HepG2 (cell line): ENCODE measurements at regions not wholly inside any gene's neighbourhood (a gene's known extent, or its start where the extent isn't known, plus 50 kb on each side); places are given as distances from the start of the nearest gene placed in this dataset.

Experiments used
- ATAC-seq: fragments of 200-7000 bp; cut with Tn5 transposase; 3 replicates; pipeline ENCODE4 v1.9.1; 2020; ENCODE audit warnings: mild to moderate bottlenecking, moderate library complexity
- BruUV-seq: library from RNA; stranded (reverse); fragments of 400-500 nt; replicated peaks from 2 replicates; lab custom pipeline; 2021; lab: Mats Ljungman, UMichigan
- CTCF ChIA-PET: fragments of 300-600 bp; formaldehyde crosslinking; extraction: SDS; loops from one replicate; lab custom pipeline; 2021; ENCODE audit warnings: low total read pairs, inconsistent platforms, low intra/inter-chr PET ratio; lab: Yijun Ruan, JAX
- POLR2A ChIA-PET: fragments of 350-600 bp; sonication (Branson Sonifier 250); formaldehyde crosslinking; loops from one replicate; lab custom pipeline; 2020; ENCODE audit warnings: antibody characterized with exemption, inconsistent platforms; lab: Yijun Ruan, JAX
- DNase-seq: peaks from one replicate; pipeline ENCODE4 v3.0.0-alpha.2; 2015; ENCODE audit warnings: low spot score
- FAIRE-seq: peaks from 3 replicates; lab custom pipeline; 2011; peaks lifted over from hg19 to GRCh38; lab: Jason Lieb, UNC
- H2AFZ ChIP-seq: one replicate; pipeline ENCODE4 v1.6.1; 2011; ENCODE audit warnings: low read length, inconsistent platforms
- H3K27ac ChIP-seq: fragments of 300-600 bp; 3 replicates; pipeline ENCODE4 v1.8.0; 2011; ENCODE audit warnings: mixed run types, mild to moderate bottlenecking, mixed read lengths, low read length, inconsistent platforms; ENCODE audit not compliant: insufficient read depth; ENCODE audit errors: extremely low read length
- H3K27me3 ChIP-seq, 2 experiments: fragments of 200-600 bp in 1 of 2; 2 replicates in 1 of 2; 3 replicates in 1 of 2; pipeline versions ENCODE4 v1.6.0 to v1.8.0; 2011; ENCODE audit warnings: low read length in 2 of 2, mild to moderate bottlenecking in 2 of 2, moderate library complexity in 2 of 2, inconsistent platforms in 1 of 2; ENCODE audit not compliant: insufficient read depth in 2 of 2, control insufficient read depth in 1 of 2
- H3K36me3 ChIP-seq, 2 experiments: fragments of 200-600 bp in 1 of 2; replicated peaks in 1 of 2; 2 replicates in 1 of 2; 3 replicates in 1 of 2; pipeline versions ENCODE4 v1.5.1 to v1.8.0; 2011; ENCODE audit warnings: low read length in 2 of 2, inconsistent platforms in 1 of 2; ENCODE audit not compliant: insufficient read depth in 2 of 2, control insufficient read depth in 1 of 2
- H3K4me1 ChIP-seq: 2 replicates; pipeline ENCODE4 v1.5.1; 2012; ENCODE audit warnings: low read length, inconsistent platforms; ENCODE audit not compliant: insufficient read depth
- H3K4me2 ChIP-seq: 2 replicates; pipeline ENCODE4 v1.6.0; 2011; ENCODE audit warnings: low read depth, low read length, inconsistent platforms
- H3K4me3 ChIP-seq, 3 experiments: fragments of 200-600 bp in 1 of 3; sonication (generic), shearing (Covaris generic) in 1 of 3; replicated peaks in 1 of 3; 2 replicates each; pipeline ENCODE4 v1.5.1; 2011 to 2016; ENCODE audit warnings: low read length in 3 of 3, inconsistent platforms in 2 of 3, low read depth in 2 of 3, mild to moderate bottlenecking in 2 of 3, control low read depth in 1 of 3, mixed read lengths in 1 of 3; ENCODE audit not compliant: insufficient read depth in 1 of 3
- H3K79me2 ChIP-seq: one replicate; pipeline ENCODE4 v1.6.1; 2011; ENCODE audit warnings: low read length, inconsistent platforms; ENCODE audit not compliant: insufficient read depth
- H3K9ac ChIP-seq: 2 replicates; pipeline ENCODE4 v1.6.0; 2011; ENCODE audit warnings: mild to moderate bottlenecking, low read depth, low read length, inconsistent platforms; ENCODE audit not compliant: insufficient read depth
- H3K9me3 ChIP-seq: 2 replicates; pipeline ENCODE4 v1.5.1; 2012; ENCODE audit warnings: mild to moderate bottlenecking, low read length
- H4K20me1 ChIP-seq: 2 replicates; pipeline ENCODE4 v1.6.0; 2011; ENCODE audit warnings: inconsistent platforms, mild to moderate bottlenecking, low read length, moderate library complexity; ENCODE audit not compliant: insufficient read depth
- NCOA5 ChIP-seq: sonication (generic); formaldehyde crosslinking; IDR thresholded peaks from 2 replicates; pipeline ENCODE4 v1.4.0; 2020; ENCODE audit warnings: missing genetic modification reagents
- U2AF1 ChIP-seq: fragments of 200-400 bp; formaldehyde crosslinking; optimal IDR thresholded peaks from 2 replicates; pipeline ENCODE3; 2017; ENCODE audit warnings: mild to moderate bottlenecking, low read depth, low read length
- YEATS4 ChIP-seq: sonication (generic); formaldehyde crosslinking; IDR thresholded peaks from 2 replicates; pipeline ENCODE4 v1.4.0; 2020; ENCODE audit warnings: missing genetic modification reagents, borderline replicate concordance
- ZKSCAN1 ChIP-seq: fragments of 150-350 bp; IDR thresholded peaks from 2 replicates; pipeline ENCODE4 v1.6.1; 2014; ENCODE audit warnings: low read length
- ZNF431 ChIP-seq: sonication (generic); formaldehyde crosslinking; IDR thresholded peaks from 2 replicates; pipeline ENCODE4 v1.9.0; 2022; ENCODE audit warnings: missing genetic modification reagents, low read depth, mild to moderate bottlenecking, borderline replicate concordance
- ZNF549 ChIP-seq: sonication (generic); formaldehyde crosslinking; IDR thresholded peaks from 2 replicates; pipeline ENCODE4 v1.5.0; 2020; ENCODE audit warnings: missing genetic modification reagents
- WGBS: methylation state at CpG from one replicate; pipeline ENCODE4 v1.1.6; 2017; ENCODE audit warnings: low lambda C conversion rate; 5-methylcytosine and 5-hydroxymethylcytosine counted together
- in situ Hi-C: cut with HindIII; loops from 2 replicates; pipeline ENCODE4 v1.10.0; 2017; ENCODE audit warnings: low pct_unique_long_range_greater_than_20kb; ENCODE audit not compliant: extremely low pct_ligation_motif_present
- intact Hi-C: fragments of 100-400 bp; cut with micrococcal nuclease; formaldehyde crosslinking; loops from one replicate; pipeline ENCODE4 v1.10.0; 2022; ENCODE audit not compliant: unreplicated experiment
- TF ChIP-seq, protein P1 (sequence below): sonication (generic); formaldehyde crosslinking; IDR thresholded peaks from 2 replicates; pipeline ENCODE4 v1.4.0; 2020; ENCODE audit warnings: mild to moderate bottlenecking, low read depth, missing genetic modification reagents
- TF ChIP-seq, protein P2 (sequence below): sonication (generic); formaldehyde crosslinking; IDR thresholded peaks from 2 replicates; pipeline ENCODE4 v1.4.0; 2020; ENCODE audit warnings: mild to moderate bottlenecking, missing genetic modification reagents
- TF ChIP-seq, protein P3 (sequence below): sonication (generic); formaldehyde crosslinking; IDR thresholded peaks from 2 replicates; pipeline ENCODE4 v1.4.0; 2020; ENCODE audit warnings: mild to moderate bottlenecking, missing genetic modification reagents, borderline replicate concordance

DNA sequence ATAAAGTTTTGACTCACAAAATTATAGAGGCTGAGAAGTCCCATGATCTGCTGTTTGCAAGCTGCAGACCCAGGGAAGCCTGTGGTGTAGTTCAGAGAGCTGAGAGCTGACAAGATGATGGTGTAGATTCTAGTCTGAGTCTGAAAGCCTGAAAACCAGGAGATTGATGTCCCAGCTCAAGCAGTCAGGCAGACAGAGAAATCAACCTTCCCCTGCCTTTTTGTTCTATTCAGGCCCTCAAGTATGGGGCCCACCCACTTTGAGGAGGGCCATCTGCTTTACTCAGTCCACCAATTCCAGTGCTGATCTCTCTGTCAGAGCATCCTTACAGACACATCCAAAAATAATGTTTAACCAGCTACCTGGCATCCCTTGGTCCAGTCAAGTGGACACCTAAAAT lies 479.6 kb downstream of the STK39 start (continued):
- TF ChIP-seq, protein P1, sequence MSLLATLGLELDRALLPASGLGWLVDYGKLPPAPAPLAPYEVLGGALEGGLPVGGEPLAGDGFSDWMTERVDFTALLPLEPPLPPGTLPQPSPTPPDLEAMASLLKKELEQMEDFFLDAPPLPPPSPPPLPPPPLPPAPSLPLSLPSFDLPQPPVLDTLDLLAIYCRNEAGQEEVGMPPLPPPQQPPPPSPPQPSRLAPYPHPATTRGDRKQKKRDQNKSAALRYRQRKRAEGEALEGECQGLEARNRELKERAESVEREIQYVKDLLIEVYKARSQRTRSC: no peak
- TF ChIP-seq, protein P2, sequence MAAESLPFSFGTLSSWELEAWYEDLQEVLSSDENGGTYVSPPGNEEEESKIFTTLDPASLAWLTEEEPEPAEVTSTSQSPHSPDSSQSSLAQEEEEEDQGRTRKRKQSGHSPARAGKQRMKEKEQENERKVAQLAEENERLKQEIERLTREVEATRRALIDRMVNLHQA: no peak
- no peak for TF ChIP-seq ZNF549 (CRISPR knock-in tag)
- TF ChIP-seq, all 625 proteins: peak for 0

DNA sequence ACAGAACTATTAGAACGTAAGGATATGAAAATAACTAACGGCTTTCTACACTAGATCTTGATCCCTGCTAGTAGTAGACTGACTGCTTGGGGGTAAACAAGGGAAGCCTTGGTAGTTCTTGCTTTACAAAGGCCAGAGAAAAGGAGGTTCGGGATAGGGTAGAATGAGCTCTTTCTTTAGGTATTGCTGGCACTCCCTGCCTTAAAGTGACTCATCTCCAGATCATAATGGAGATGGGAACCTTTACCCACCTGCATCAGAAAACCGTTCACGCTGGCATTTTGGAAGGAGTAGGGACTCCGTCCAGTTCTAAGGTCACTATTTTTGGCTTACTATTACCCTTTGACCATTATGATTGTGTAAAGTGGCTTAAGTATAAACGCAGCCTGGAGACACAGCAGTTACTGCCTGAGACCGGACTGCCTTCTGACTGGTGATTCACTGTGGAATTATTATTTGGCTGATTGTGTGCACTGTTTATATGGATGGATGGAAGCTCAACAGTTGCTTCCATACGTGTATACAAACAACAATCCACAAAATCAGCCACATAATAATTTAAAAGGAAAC lies 482.5 kb downstream of the STK39 start:
- Histone ChIP-seq H2AFZ (no peak overlapping the region), H3K4me2 (no peak overlapping the region), H3K36me3 (no peaks in the 10 kb centered on the region), H3K79me2 (no peaks in the 10 kb centered on the region), H3K4me1 (peaks cover 6% of the 10 kb centered on the region; the same call in 1 of the 2 replicates), H3K9ac (no peak overlapping the region), H4K20me1 (no peaks in the 10 kb centered on the region), H3K27me3 (no peaks in the 10 kb centered on the region), H3K27ac (no peak overlapping the region), H3K9me3 (no peaks in the 10 kb centered on the region), H3K4me3 (no peak overlapping the region)
- ChIA-PET POLR2A (no interaction called here), CTCF (no interaction called here)
- 41% methylated on average over 9 of the region's 9 CpGs for WGBS
- DNase-seq (no peak), ATAC-seq (no peak), FAIRE-seq (no peak)
- in situ Hi-C loops (no loop called here), intact Hi-C loops (no loop called here)
- no TSS peak for BruUV-seq
- TF ChIP-seq ZNF431 (CRISPR knock-in tag) (no peak), YEATS4 (CRISPR knock-in tag) (no peak), ZKSCAN1 (no peak), U2AF1 (no peak), NCOA5 (CRISPR knock-in tag) (no peak)
- TF ChIP-seq, protein P3, sequence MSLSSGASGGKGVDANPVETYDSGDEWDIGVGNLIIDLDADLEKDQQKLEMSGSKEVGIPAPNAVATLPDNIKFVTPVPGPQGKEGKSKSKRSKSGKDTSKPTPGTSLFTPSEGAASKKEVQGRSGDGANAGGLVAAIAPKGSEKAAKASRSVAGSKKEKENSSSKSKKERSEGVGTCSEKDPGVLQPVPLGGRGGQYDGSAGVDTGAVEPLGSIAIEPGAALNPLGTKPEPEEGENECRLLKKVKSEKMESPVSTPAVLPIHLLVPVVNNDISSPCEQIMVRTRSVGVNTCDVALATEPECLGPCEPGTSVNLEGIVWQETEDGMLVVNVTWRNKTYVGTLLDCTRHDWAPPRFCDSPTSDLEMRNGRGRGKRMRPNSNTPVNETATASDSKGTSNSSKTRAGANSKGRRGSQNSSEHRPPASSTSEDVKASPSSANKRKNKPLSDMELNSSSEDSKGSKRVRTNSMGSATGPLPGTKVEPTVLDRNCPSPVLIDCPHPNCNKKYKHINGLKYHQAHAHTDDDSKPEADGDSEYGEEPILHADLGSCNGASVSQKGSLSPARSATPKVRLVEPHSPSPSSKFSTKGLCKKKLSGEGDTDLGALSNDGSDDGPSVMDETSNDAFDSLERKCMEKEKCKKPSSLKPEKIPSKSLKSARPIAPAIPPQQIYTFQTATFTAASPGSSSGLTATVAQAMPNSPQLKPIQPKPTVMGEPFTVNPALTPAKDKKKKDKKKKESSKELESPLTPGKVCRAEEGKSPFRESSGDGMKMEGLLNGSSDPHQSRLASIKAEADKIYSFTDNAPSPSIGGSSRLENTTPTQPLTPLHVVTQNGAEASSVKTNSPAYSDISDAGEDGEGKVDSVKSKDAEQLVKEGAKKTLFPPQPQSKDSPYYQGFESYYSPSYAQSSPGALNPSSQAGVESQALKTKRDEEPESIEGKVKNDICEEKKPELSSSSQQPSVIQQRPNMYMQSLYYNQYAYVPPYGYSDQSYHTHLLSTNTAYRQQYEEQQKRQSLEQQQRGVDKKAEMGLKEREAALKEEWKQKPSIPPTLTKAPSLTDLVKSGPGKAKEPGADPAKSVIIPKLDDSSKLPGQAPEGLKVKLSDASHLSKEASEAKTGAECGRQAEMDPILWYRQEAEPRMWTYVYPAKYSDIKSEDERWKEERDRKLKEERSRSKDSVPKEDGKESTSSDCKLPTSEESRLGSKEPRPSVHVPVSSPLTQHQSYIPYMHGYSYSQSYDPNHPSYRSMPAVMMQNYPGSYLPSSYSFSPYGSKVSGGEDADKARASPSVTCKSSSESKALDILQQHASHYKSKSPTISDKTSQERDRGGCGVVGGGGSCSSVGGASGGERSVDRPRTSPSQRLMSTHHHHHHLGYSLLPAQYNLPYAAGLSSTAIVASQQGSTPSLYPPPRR (CRISPR knock-in tag): no peak
